Kidney (tissue), 13 donors: ENCODE measurements at regions not wholly inside any gene's neighbourhood (a gene's known extent, or its start where the extent isn't known, plus 50 kb on each side); places are given as distances from the start of the nearest gene placed in this dataset.

Experiments
- DNase-seq, 5 donors: peaks; one replicate each; pipeline ENCODE4 v3.0.0-alpha.2; 2013 to 2020
- FAIRE-seq: peaks from 2 replicates; lab custom pipeline; 2012; peaks lifted over from hg19 to GRCh38; lab: Jason Lieb, UNC
- H3K27ac ChIP-seq, 2 donors: one replicate each; pipeline ENCODE4 v1.7.0; 2013; ENCODE audit warnings: low read depth in 2 of 2, low read length in 2 of 2, inconsistent platforms in 1 of 2
- H3K27me3 ChIP-seq: one replicate; pipeline ENCODE4 v1.7.1; 2013; ENCODE audit warnings: low read length, inconsistent platforms; ENCODE audit not compliant: control insufficient read depth, insufficient read depth
- H3K36me3 ChIP-seq, 3 donors: one replicate each; pipeline versions ENCODE4 v1.7.0 to v1.7.1; 2013; ENCODE audit warnings: low read length in 3 of 3, control low read depth in 1 of 3, inconsistent platforms in 1 of 3; ENCODE audit not compliant: insufficient read depth in 3 of 3, control insufficient read depth in 2 of 3
- H3K4me1 ChIP-seq, 3 donors: one replicate each; pipeline versions ENCODE4 v1.7.0 to v1.7.1; 2013; ENCODE audit warnings: low read length in 3 of 3, inconsistent platforms in 1 of 3, low read depth in 1 of 3; ENCODE audit not compliant: control insufficient read depth in 2 of 3, insufficient read depth in 2 of 3
- H3K4me3 ChIP-seq, 3 donors: one replicate each; pipeline versions ENCODE4 v1.7.0 to v1.8.1; 2013; ENCODE audit warnings: low read length in 3 of 3, control low read depth in 1 of 3, inconsistent platforms in 1 of 3
- H3K9ac ChIP-seq, 3 donors: one replicate each; pipeline versions ENCODE4 v1.7.0 to v1.7.1; 2013; ENCODE audit warnings: low read length in 3 of 3, control low read depth in 1 of 3, inconsistent platforms in 1 of 3
- H3K9me3 ChIP-seq, 3 donors: one replicate each; pipeline versions ENCODE4 v1.7.0 to v1.7.1; 2013; ENCODE audit warnings: low read length in 3 of 3, control low read depth in 1 of 3, inconsistent platforms in 1 of 3; ENCODE audit not compliant: control insufficient read depth in 2 of 3, insufficient read depth in 1 of 3
- CTCF ChIP-seq: IDR thresholded peaks from 3 replicates; pipeline ENCODE4 v1.5.1; 2012; ENCODE audit warnings: mild to moderate bottlenecking, moderate library complexity, borderline replicate concordance; ENCODE audit not compliant: insufficient read depth; ENCODE audit errors: extremely low read depth
- intact Hi-C: fragments of 100-400 bp; cut with DNase I; formaldehyde crosslinking; loops from one replicate; pipeline ENCODE4 v1.11.1; 2022
- donor health status: control.
- donor health status: control.
- donor health status: control.
- donor health status: control.
- donor health status: control.
- donor health status: DM: yes; HTN: yes; CAD: no.
- donor health status: Normal renal cell carcinoma (clear cell type).

GRCh38 chrX:41973208-41973607 is 49.9 kb upstream of the CASK start:
- no peak overlapping the region for H3K27ac ChIP-seq
- no peak for FAIRE-seq
- intact Hi-C loops, result no loop called here

More at GRCh38 chrX:41973208-41973607, 49.9 kb upstream of the CASK start:
- DNase-seq, result no peak
- Histone ChIP-seq H3K27me3 (no peaks in the 10 kb centered on the region), H3K9ac (no peak overlapping the region), H3K36me3 (no peaks in the 10 kb centered on the region), H3K4me1 (no peaks in the 10 kb centered on the region), H3K4me3 (no peak overlapping the region), H3K9me3 (no peaks in the 10 kb centered on the region)
- TF ChIP-seq CTCF, result no peak
